A549 (cell line): ENCODE measurements at regions not wholly inside any gene's neighbourhood (a gene's known extent, or its start where the extent isn't known, plus 50 kb on each side); places are given as distances from the start of the nearest gene placed in this dataset.

Source experiments
- CHD4 ChIP-seq: fragments of 200-600 bp; sonication (generic); IDR thresholded peaks from 2 replicates; pipeline ENCODE4 v1.6.1; 2016; ENCODE audit warnings: antibody characterized with exemption, mild to moderate bottlenecking, borderline replicate concordance
- NR3C1 ChIP-seq: fragments of >200 bp; sonication (Bioruptor Twin); formaldehyde crosslinking; IDR thresholded peaks from 3 replicates; pipeline ENCODE4 v1.6.1; 2017
- POLR2A ChIP-seq: IDR thresholded peaks from 2 replicates; pipeline ENCODE4 v1.6.1; 2012; ENCODE audit warnings: mild to moderate bottlenecking, low read length
- RNF2 ChIP-seq: fragments of 200-600 bp; sonication (generic); IDR thresholded peaks from 2 replicates; pipeline ENCODE4 v1.6.1; 2016; ENCODE audit warnings: low read depth, mild to moderate bottlenecking, antibody characterized with exemption, moderate library complexity, borderline replicate concordance
- SMC3 ChIP-seq: fragments of >200 bp; sonication (Bioruptor Twin); formaldehyde crosslinking; IDR thresholded peaks from 3 replicates; pipeline ENCODE4 v1.6.1; 2018; ENCODE audit warnings: inconsistent platforms
- TF ChIP-seq, protein P1 (sequence below): fragments of >200 bp; sonication (Bioruptor Twin); formaldehyde crosslinking; IDR thresholded peaks from 3 replicates; pipeline ENCODE4 v1.5.1; 2016
- TF ChIP-seq, protein P2 (sequence below): fragments of >200 bp; sonication (Bioruptor Twin); formaldehyde crosslinking; IDR thresholded peaks from 3 replicates; pipeline ENCODE4 v1.6.1; 2016

DNA sequence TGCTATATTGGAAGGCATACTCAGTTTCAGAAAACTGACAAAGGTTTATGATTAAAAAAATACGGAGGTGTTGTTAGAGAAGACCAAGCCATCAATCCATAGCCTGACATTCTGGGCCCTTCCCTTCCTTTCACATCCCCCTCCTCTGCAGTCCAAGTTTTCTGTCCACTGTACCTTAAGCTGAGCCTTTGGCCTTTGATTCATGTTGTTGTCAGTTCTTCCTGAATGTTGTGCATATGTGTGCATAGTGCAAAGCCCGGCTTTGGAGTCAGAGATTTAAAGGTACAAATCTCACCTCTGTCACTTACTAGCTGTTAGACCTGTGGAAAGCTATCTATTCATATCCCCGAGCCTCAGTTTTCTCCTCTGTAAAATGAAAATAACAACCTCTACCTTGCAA, 104.9 kb upstream of the AGBL1 start:
- TF ChIP-seq, protein P1, sequence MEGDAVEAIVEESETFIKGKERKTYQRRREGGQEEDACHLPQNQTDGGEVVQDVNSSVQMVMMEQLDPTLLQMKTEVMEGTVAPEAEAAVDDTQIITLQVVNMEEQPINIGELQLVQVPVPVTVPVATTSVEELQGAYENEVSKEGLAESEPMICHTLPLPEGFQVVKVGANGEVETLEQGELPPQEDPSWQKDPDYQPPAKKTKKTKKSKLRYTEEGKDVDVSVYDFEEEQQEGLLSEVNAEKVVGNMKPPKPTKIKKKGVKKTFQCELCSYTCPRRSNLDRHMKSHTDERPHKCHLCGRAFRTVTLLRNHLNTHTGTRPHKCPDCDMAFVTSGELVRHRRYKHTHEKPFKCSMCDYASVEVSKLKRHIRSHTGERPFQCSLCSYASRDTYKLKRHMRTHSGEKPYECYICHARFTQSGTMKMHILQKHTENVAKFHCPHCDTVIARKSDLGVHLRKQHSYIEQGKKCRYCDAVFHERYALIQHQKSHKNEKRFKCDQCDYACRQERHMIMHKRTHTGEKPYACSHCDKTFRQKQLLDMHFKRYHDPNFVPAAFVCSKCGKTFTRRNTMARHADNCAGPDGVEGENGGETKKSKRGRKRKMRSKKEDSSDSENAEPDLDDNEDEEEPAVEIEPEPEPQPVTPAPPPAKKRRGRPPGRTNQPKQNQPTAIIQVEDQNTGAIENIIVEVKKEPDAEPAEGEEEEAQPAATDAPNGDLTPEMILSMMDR, result no peak
- TF ChIP-seq CHD4 (no peak), RNF2 (no peak), POLR2A (no peak), NR3C1 (no peak), SMC3 (no peak)
- TF ChIP-seq, protein P2, sequence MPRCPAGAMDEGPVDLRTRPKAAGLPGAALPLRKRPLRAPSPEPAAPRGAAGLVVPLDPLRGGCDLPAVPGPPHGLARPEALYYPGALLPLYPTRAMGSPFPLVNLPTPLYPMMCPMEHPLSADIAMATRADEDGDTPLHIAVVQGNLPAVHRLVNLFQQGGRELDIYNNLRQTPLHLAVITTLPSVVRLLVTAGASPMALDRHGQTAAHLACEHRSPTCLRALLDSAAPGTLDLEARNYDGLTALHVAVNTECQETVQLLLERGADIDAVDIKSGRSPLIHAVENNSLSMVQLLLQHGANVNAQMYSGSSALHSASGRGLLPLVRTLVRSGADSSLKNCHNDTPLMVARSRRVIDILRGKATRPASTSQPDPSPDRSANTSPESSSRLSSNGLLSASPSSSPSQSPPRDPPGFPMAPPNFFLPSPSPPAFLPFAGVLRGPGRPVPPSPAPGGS, result no peak
